ENCODE measurements at regions not wholly inside any gene's neighbourhood (a gene's known extent, or its start where the extent isn't known, plus 50 kb on each side); places are given as distances from the start of the nearest gene placed in this dataset.

GRCh38 chr1:221521686-221522085, 220.2 kb downstream of the DUSP10 start:
- BruUV-seq (replicated peaks): no TSS peak

More at GRCh38 chr1:221521686-221522085, 220.2 kb downstream of the DUSP10 start:
- no peak overlapping the region for H3K9ac ChIP-seq (ENCODE audit: insufficient read depth, low read depth, low read length)
- DNase-seq (ENCODE audit: low spot score) (no peak), FAIRE-seq (no peak), ATAC-seq (no peak)
- intact Hi-C loops (cut with micrococcal nuclease; ENCODE audit: unreplicated experiment) (no loop called here), in situ Hi-C loops (cut with HindIII; ENCODE audit: extremely low pct_ligation_motif_present, low pct_unique_long_range_greater_than_20kb) (no loop called here)
- no peaks in the 10 kb centered on the region for H3K27me3 ChIP-seq (ENCODE audit: control insufficient read depth in 1 of 2, insufficient read depth in 2 of 2, low read length in 2 of 2)
- no peaks in the 10 kb centered on the region for H4K20me1 ChIP-seq (ENCODE audit: insufficient read depth, low read length)
- WGBS (ENCODE audit: low lambda C conversion rate): 51% methylated on average over 3 of the region's 3 CpGs
- no peak overlapping the region for H3K4me2 ChIP-seq (ENCODE audit: low read depth, low read length)
- H3K4me1 ChIP-seq (ENCODE audit: insufficient read depth, low read length): no peaks in the 10 kb centered on the region
- ChIA-PET POLR2A (no interaction called here), CTCF (ENCODE audit: low intra/inter-chr PET ratio, low total read pairs) (no interaction called here)
- H3K9me3 ChIP-seq (ENCODE audit: low read length): no peaks in the 10 kb centered on the region
- no peaks in the 10 kb centered on the region for H3K36me3 ChIP-seq (replicated peaks in 1 of 2; ENCODE audit: control insufficient read depth in 1 of 2, insufficient read depth in 2 of 2, low read length in 2 of 2)
- H3K27ac ChIP-seq (ENCODE audit: extremely low read length, insufficient read depth, low read length): no peak overlapping the region
- TF ChIP-seq SMAD9 (CRISPR knock-in tag; IDR thresholded peaks at IDR 0.05): no peak
- TF ChIP-seq NFKB2 (CRISPR knock-in tag; IDR thresholded peaks at IDR 0.05; ENCODE audit: borderline replicate concordance): no peak
- TF ChIP-seq PREB (CRISPR knock-in tag; IDR thresholded peaks at IDR 0.05): no peak
- no peak for TF ChIP-seq ZNF572 (CRISPR knock-in tag; IDR thresholded peaks at IDR 0.05)
- TF ChIP-seq RAD21 (CRISPR knock-in tag; IDR thresholded peaks at IDR 0.05): no peak
- TF ChIP-seq IKZF1 (IDR thresholded peaks at IDR 0.05): no peak
- no peak for TF ChIP-seq TOPORS (CRISPR knock-in tag; IDR thresholded peaks at IDR 0.05)
- TF ChIP-seq ZBTB49 (CRISPR knock-in tag; IDR thresholded peaks at IDR 0.05; ENCODE audit: borderline replicate concordance): no peak
- no peak for TF ChIP-seq PLRG1 (conservative IDR thresholded peaks at IDR 0.05)
- TF ChIP-seq ZHX1 (CRISPR knock-in tag; IDR thresholded peaks at IDR 0.05; ENCODE audit: low read depth): no peak
- TF ChIP-seq ZNF777 (CRISPR knock-in tag; IDR thresholded peaks at IDR 0.05): no peak
- no peak for TF ChIP-seq ZBTB39 (CRISPR knock-in tag; IDR thresholded peaks at IDR 0.05)
- TF ChIP-seq ZNF674 (CRISPR knock-in tag; IDR thresholded peaks at IDR 0.05; ENCODE audit: low read depth): no peak
- no peak for TF ChIP-seq ZNF652 (CRISPR knock-in tag; IDR thresholded peaks at IDR 0.05; ENCODE audit: borderline replicate concordance, low read depth)
- TF ChIP-seq ZNF44 (CRISPR knock-in tag; IDR thresholded peaks at IDR 0.05): no peak
- TF ChIP-seq ZNF557 (CRISPR knock-in tag; IDR thresholded peaks at IDR 0.05): no peak
- no peaks in the 10 kb centered on the region for H3K79me2 ChIP-seq (ENCODE audit: insufficient read depth, low read length)
- no peak overlapping the region for H2AFZ ChIP-seq (ENCODE audit: low read length)
- no peak overlapping the region for H3K4me3 ChIP-seq (replicated peaks in 1 of 3; ENCODE audit: insufficient read depth in 1 of 3, low read depth in 2 of 3, low read length in 3 of 3)

Data from HepG2 (cell line).